ENCODE measurements at regions not wholly inside any gene's neighbourhood (a gene's known extent, or its start where the extent isn't known, plus 50 kb on each side); places are given as distances from the start of the nearest gene placed in this dataset.

GRCh38 chr4:175033162-175033561 lies 115.0 kb downstream of the ADAM29 start:
- no peak for TF ChIP-seq CTCF (conservative IDR thresholded peaks at IDR 0.05; ENCODE audit: low read length)
- TF ChIP-seq EZH2phosphoT487 (IDR thresholded peaks at IDR 0.05; ENCODE audit: borderline replicate concordance, low read depth, low read length) = no peak

Measured in OCI-LY7 (cell line).